ENCODE measurements at regions not wholly inside any gene's neighbourhood (a gene's known extent, or its start where the extent isn't known, plus 50 kb on each side); places are given as distances from the start of the nearest gene placed in this dataset.
"Not testable (repeated sequence)": the region's sequence is repeated elsewhere in the genome, so short reads cannot be mapped to it uniquely, and the experiment has no call there.

- no peak for DNase-seq
Observed at GRCh38 chr7:106518967-106519366, 142.0 kb downstream of the CCDC71L start.

- no peak for DNase-seq
Observed at GRCh38 chr7:106518239-106518638, 142.7 kb downstream of the CCDC71L start.

GRCh38 chr7:106517508-106517907, 143.4 kb downstream of the CCDC71L start:
- no peak for DNase-seq

GRCh38 chr7:106515321-106515720, 145.6 kb downstream of the CCDC71L start:
- no peak for DNase-seq

- DNase-seq = no peak
Observed at GRCh38 chr7:106514881-106515280, 146.1 kb downstream of the CCDC71L start.

- DNase-seq = no peak
Observed at GRCh38 chr7:106512217-106512616, 148.7 kb downstream of the CCDC71L start.

- no peak for DNase-seq
Observed at GRCh38 chr7:106504645-106505044, 156.3 kb downstream of the CCDC71L start.

- no peak for DNase-seq
Observed at GRCh38 chr7:106504207-106504606, 156.8 kb downstream of the CCDC71L start.

- DNase-seq = no peak
Observed at GRCh38 chr7:106503626-106504025, 157.3 kb downstream of the CCDC71L start.

- no peak for DNase-seq
Observed at GRCh38 chr7:106501605-106502580, 159.1 kb downstream of the CCDC71L start.

- DNase-seq = no peak
Observed at GRCh38 chr7:106499897-106500296, 161.1 kb downstream of the CCDC71L start.

- DNase-seq = not testable (repeated sequence)
Observed at GRCh38 chr7:106498005-106498404, 163.0 kb downstream of the CCDC71L start.

- DNase-seq = no peak
Observed at GRCh38 chr7:106493041-106493731, 167.8 kb downstream of the CCDC71L start.

- no peak for DNase-seq
Observed at GRCh38 chr7:106488465-106488864, 172.5 kb downstream of the CCDC71L start.

GRCh38 chr7:106487892-106488291, 173.1 kb downstream of the CCDC71L start:
- no peak for DNase-seq

- DNase-seq = no peak
Observed at GRCh38 chr7:106486331-106486730, 174.6 kb downstream of the CCDC71L start.

GRCh38 chr7:106485919-106486318, 175.0 kb downstream of the CCDC71L start:
- DNase-seq = no peak

GRCh38 chr7:106485031-106485551, 175.9 kb downstream of the CCDC71L start:
- DNase-seq = no peak

GRCh38 chr7:106484562-106484961, 176.4 kb downstream of the CCDC71L start:
- DNase-seq = no peak

GRCh38 chr7:106482091-106482490, 178.9 kb downstream of the CCDC71L start:
- no peak for DNase-seq

GRCh38 chr7:106480616-106481031, 180.3 kb downstream of the CCDC71L start:
- DNase-seq = no peak

GRCh38 chr7:106480161-106480579, 180.8 kb downstream of the CCDC71L start:
- DNase-seq = no peak

- no peak for DNase-seq
Observed at GRCh38 chr7:106476751-106477150, 184.2 kb downstream of the CCDC71L start.

- no peak for DNase-seq
Observed at GRCh38 chr7:106472741-106473140, 188.0 kb upstream of the NAMPT start.

All from activated gamma-delta T cell treated with Interleukin-2 at 50 U/mL for 16 hours (primary cell).